GM23248 (cell line): ENCODE measurements at regions not wholly inside any gene's neighbourhood (a gene's known extent, or its start where the extent isn't known, plus 50 kb on each side); places are given as distances from the start of the nearest gene placed in this dataset.

ENCODE experiments used
- EZH2 ChIP-seq: fragments of 200-600 bp; sonication (generic); IDR thresholded peaks from 2 replicates; pipeline ENCODE4 v1.6.1; 2018; ENCODE audit warnings: antibody characterized with exemption, mild to moderate bottlenecking; ENCODE audit not compliant: insufficient read depth, poor library complexity, severe bottlenecking
- EZH2phosphoT487 ChIP-seq: fragments of 200-600 bp; sonication (generic); IDR thresholded peaks from 2 replicates; pipeline ENCODE4 v1.6.1; 2018; ENCODE audit warnings: antibody characterized with exemption, moderate library complexity, mild to moderate bottlenecking, low read depth; ENCODE audit not compliant: insufficient read depth

DNA sequence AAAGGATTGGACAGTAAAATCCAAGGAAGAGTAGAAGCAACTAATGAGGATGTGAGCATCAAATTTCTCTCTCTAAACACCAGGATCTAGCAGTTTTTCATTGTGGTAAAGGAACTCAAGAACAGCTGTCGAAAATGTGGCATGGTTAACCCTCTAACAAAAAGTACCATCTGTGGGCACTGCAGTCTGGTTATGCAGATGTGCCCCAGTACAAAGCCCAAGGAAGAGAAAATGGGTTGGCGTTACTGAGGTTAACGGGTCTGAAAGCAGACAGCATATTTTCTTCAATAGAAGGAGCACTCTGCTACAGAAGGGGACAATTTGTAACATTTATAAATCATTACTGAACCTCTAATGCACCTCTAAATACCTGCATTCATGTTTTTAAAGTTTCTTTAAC lies 253.0 kb upstream of the HNRNPA3 start:
- TF ChIP-seq EZH2 (no peak), EZH2phosphoT487 (no peak)
